ENCODE measurements at regions not wholly inside any gene's neighbourhood (a gene's known extent, or its start where the extent isn't known, plus 50 kb on each side); places are given as distances from the start of the nearest gene placed in this dataset.

DNA sequence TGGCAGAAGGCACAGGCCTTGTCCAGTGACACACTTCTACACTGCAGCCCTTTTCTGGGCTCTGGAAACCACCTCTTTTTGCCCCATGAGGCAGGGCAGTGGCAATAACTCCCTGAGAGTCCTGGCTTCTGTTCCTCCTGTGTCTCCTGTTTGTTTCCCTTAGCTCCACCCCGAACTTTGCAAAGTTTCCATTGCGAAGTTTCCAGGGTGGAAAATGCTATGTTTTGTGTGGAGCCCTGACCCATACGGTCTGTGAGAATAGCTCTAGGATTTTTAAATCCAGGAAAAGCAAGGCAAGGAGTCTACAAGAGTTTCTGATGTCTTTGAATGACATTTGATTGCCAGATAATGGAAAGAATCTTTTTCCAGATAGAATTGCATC lies 92.2 kb upstream of the AKR1E2 start:
- Mint-ChIP-seq H3K9me3 (ENCODE audit: unreplicated experiment) (no peaks in the 10 kb centered on the region), H3K27me3 (ENCODE audit: unreplicated experiment) (no peaks in the 10 kb centered on the region), H3K4me1 (ENCODE audit: unreplicated experiment) (no peaks in the 10 kb centered on the region), H3K4me3 (ENCODE audit: unreplicated experiment) (no peak overlapping the region), H3K36me3 (ENCODE audit: low read depth, unreplicated experiment) (no peaks in the 10 kb centered on the region), H3K27ac (ENCODE audit: unreplicated experiment) (no peak overlapping the region)
- DNase-seq (ENCODE audit: low spot score): no peak
- TF ChIP-seq, protein P1, sequence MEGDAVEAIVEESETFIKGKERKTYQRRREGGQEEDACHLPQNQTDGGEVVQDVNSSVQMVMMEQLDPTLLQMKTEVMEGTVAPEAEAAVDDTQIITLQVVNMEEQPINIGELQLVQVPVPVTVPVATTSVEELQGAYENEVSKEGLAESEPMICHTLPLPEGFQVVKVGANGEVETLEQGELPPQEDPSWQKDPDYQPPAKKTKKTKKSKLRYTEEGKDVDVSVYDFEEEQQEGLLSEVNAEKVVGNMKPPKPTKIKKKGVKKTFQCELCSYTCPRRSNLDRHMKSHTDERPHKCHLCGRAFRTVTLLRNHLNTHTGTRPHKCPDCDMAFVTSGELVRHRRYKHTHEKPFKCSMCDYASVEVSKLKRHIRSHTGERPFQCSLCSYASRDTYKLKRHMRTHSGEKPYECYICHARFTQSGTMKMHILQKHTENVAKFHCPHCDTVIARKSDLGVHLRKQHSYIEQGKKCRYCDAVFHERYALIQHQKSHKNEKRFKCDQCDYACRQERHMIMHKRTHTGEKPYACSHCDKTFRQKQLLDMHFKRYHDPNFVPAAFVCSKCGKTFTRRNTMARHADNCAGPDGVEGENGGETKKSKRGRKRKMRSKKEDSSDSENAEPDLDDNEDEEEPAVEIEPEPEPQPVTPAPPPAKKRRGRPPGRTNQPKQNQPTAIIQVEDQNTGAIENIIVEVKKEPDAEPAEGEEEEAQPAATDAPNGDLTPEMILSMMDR (IDR thresholded peaks at IDR 0.05; ENCODE audit: unreplicated experiment): no peak

DNA sequence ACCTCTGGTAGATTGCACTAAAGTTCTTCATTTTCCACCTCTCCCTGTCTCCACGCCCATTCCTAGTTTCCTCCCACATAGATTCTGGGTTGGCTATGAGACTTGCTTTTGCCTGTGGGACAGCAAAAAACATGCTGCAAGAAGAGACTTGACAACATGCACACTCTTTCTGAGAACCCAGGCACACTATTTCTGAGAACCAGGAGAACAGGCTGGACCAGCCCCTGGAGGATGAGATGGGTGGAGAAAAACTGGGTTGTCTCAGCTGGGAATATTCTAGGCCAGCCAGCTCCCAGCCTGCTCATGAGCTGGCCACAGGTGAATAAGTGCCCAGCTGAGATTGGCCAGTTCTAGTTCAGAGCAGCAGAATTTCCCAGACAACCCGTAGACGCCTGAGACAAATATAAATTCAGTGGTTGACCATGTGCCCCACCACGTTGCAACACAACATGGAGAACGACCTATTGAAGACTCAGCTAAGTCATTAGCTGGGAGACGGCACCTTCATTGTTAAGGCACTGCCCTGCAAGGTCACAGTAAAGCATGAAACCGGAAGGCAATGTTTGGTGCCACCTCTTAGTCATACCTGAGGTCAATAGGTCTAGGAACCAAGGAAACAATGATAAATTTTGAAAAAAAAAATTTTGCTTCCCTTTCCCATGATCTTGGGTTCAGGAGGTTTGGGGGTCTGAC lies 92.7 kb upstream of the AKR1E2 start:
- no peaks in the 10 kb centered on the region for H3K9me3 Mint-ChIP-seq (ENCODE audit: unreplicated experiment)
- no peaks in the 10 kb centered on the region for H3K4me1 Mint-ChIP-seq (ENCODE audit: unreplicated experiment)
- no peaks in the 10 kb centered on the region for H3K36me3 Mint-ChIP-seq (ENCODE audit: low read depth, unreplicated experiment)
- no peak overlapping the region for H3K27ac Mint-ChIP-seq (ENCODE audit: unreplicated experiment)
- TF ChIP-seq, protein P1 (IDR thresholded peaks at IDR 0.05; ENCODE audit: unreplicated experiment): no peak
- H3K4me3 Mint-ChIP-seq (ENCODE audit: unreplicated experiment): no peak overlapping the region
- no peaks in the 10 kb centered on the region for H3K27me3 Mint-ChIP-seq (ENCODE audit: unreplicated experiment)
- DNase-seq (ENCODE audit: low spot score): no peak

DNA sequence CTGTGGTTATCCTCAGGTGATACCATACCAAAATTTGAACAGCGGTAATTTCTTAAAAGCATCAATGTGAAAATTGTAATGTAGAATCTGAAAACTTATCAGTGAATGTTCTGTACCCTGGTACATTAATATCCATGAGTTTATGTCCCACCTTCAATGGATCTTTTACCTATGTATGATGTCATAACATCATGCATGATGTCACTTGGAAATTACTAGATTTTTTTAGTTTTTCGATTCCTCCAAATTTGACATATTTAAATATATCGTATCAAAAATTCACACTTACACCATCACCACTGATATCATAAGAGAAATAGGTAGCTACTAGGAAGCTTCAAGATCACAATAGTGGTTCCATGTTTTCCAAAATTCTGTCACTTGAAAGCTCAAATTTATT lies 95.0 kb upstream of the AKR1E2 start:
- no peaks in the 10 kb centered on the region for H3K36me3 Mint-ChIP-seq (ENCODE audit: low read depth, unreplicated experiment)
- H3K27ac Mint-ChIP-seq (ENCODE audit: unreplicated experiment): no peak overlapping the region
- DNase-seq (ENCODE audit: low spot score): no peak
- no peaks in the 10 kb centered on the region for H3K9me3 Mint-ChIP-seq (ENCODE audit: unreplicated experiment)
- H3K4me3 Mint-ChIP-seq (ENCODE audit: unreplicated experiment): no peak overlapping the region
- no peaks in the 10 kb centered on the region for H3K4me1 Mint-ChIP-seq (ENCODE audit: unreplicated experiment)
- H3K27me3 Mint-ChIP-seq (ENCODE audit: unreplicated experiment): no peaks in the 10 kb centered on the region
- TF ChIP-seq, protein P1 (IDR thresholded peaks at IDR 0.05; ENCODE audit: unreplicated experiment): no peak

DNA sequence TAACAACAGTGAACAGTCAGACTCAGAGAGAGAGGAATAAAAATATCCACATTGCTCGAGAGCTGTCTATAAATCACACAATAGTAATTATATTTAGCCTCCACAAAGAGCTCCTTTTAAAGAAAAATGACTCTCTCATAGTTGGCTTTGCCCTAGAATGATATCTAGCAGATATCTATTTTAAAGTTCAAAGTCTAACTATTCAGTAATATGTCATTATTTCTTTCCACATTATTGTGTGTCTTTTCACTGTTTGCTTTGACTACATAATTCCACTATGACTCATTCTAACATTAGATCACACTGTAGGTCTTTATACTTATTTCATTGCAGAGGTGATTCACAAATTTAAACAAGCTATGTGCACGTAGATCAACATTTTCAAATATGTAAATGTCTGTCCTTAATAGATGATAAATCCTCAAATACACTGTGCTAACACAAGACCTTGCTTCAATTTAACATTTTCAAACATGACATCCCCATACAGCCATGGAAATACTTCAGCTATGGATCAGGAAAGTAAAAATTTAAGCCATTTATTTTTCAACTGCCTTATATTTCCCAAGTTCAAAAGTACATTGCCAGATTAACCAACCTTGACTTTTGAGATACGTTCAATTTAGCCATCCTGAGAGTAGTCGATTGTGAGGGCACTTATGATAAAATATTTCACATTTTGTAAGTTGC lies 99.9 kb upstream of the AKR1E2 start:
- Mint-ChIP-seq H3K27ac (ENCODE audit: unreplicated experiment) (no peak overlapping the region), H3K9me3 (ENCODE audit: unreplicated experiment) (peaks cover 2% of the 10 kb centered on the region), H3K36me3 (ENCODE audit: low read depth, unreplicated experiment) (no peaks in the 10 kb centered on the region), H3K4me1 (ENCODE audit: unreplicated experiment) (no peaks in the 10 kb centered on the region), H3K4me3 (ENCODE audit: unreplicated experiment) (no peak overlapping the region), H3K27me3 (ENCODE audit: unreplicated experiment) (no peaks in the 10 kb centered on the region)
- TF ChIP-seq, protein P1 (IDR thresholded peaks at IDR 0.05; ENCODE audit: unreplicated experiment): no peak
- DNase-seq (ENCODE audit: low spot score): no peak

DNA sequence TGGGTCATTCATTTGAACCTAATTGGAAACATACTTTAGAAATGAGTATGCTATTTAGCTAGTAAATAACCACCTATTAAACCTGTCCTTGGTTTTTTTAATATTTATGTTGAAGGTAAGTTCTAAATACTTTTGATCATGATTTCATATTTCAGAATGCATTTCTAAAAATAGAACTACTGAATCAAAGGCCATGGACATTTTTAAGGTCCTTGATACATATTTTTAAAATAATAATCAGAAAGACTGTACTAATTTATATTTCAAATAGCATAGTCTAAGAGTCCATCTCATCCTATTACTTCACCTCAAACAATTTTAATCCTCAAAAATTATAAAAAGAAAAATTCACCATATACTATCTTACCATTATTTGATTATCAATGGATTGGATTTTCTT lies 102.1 kb upstream of the AKR1E2 start:
- Mint-ChIP-seq H3K27me3 (ENCODE audit: unreplicated experiment) (no peaks in the 10 kb centered on the region), H3K9me3 (ENCODE audit: unreplicated experiment) (peaks cover 3% of the 10 kb centered on the region), H3K4me1 (ENCODE audit: unreplicated experiment) (no peaks in the 10 kb centered on the region), H3K36me3 (ENCODE audit: low read depth, unreplicated experiment) (no peaks in the 10 kb centered on the region), H3K4me3 (ENCODE audit: unreplicated experiment) (no peak overlapping the region), H3K27ac (ENCODE audit: unreplicated experiment) (no peak overlapping the region)
- TF ChIP-seq, protein P1 (IDR thresholded peaks at IDR 0.05; ENCODE audit: unreplicated experiment): no peak
- DNase-seq (ENCODE audit: low spot score): no peak

Measured in endothelial cell (in vitro differentiated cells).